Suprapubic skin (tissue), 4 donors: ENCODE measurements at regions not wholly inside any gene's neighbourhood (a gene's known extent, or its start where the extent isn't known, plus 50 kb on each side); places are given as distances from the start of the nearest gene placed in this dataset.

Experiments used
- DNase-seq, 2 donors: peaks; one replicate each; pipeline ENCODE4 v3.0.0-alpha.2; 2019; ENCODE audit warnings: low spot score in 2 of 2
- H3K27ac ChIP-seq: fragments of 200-600 bp; sonication (generic); one replicate; pipeline ENCODE4 v1.5.1; 2019
- H3K27me3 ChIP-seq: fragments of 200-600 bp; sonication (generic); one replicate; pipeline ENCODE4 v1.5.1; 2019
- H3K36me3 ChIP-seq: fragments of 200-600 bp; sonication (generic); one replicate; pipeline ENCODE4 v1.5.1; 2019
- H3K4me1 ChIP-seq: fragments of 200-600 bp; sonication (generic); one replicate; pipeline ENCODE4 v1.5.1; 2019
- H3K4me3 ChIP-seq: fragments of 200-600 bp; sonication (generic); one replicate; pipeline ENCODE4 v1.5.1; 2019; ENCODE audit warnings: mild to moderate bottlenecking
- H3K9me3 ChIP-seq: fragments of 200-600 bp; sonication (generic); one replicate; pipeline ENCODE4 v1.5.1; 2019
- CTCF ChIP-seq, 2 donors: fragments of 200-600 bp in 1 of 2; fragments of 450-650 bp in 1 of 2; sonication (generic) in 1 of 2; IDR thresholded peaks; one replicate each; pipeline ENCODE4 v1.5.1; 2016 to 2019; ENCODE audit warnings: antibody characterized with exemption in 2 of 2, mild to moderate bottlenecking in 1 of 2, moderate library complexity in 1 of 2
- EP300 ChIP-seq: sonication (generic); formaldehyde crosslinking; IDR thresholded peaks from one replicate; pipeline ENCODE4 v1.6.1; 2017; ENCODE audit warnings: antibody characterized with exemption
- POLR2A ChIP-seq, 2 donors: fragments of 450-650 bp; IDR thresholded peaks; one replicate each; pipeline ENCODE4 v1.6.1; 2017; ENCODE audit warnings: antibody characterized with exemption in 2 of 2, mild to moderate bottlenecking in 2 of 2, moderate library complexity in 2 of 2
- POLR2AphosphoS5 ChIP-seq, 3 donors: sonication (generic); formaldehyde crosslinking; IDR thresholded peaks; one replicate each; pipeline ENCODE4 v1.6.1; 2017; ENCODE audit warnings: antibody characterized with exemption in 3 of 3
- WGBS: methylation state at CpG from one replicate; pipeline ENCODE4 v1.1.5; 2018; 5-methylcytosine and 5-hydroxymethylcytosine counted together

- DNase-seq: no peak
- H3K36me3 ChIP-seq: no peaks in the 10 kb centered on the region
- no peaks in the 10 kb centered on the region for H3K9me3 ChIP-seq
- TF ChIP-seq POLR2AphosphoS5 (IDR thresholded peaks at IDR 0.05) (no peak), EP300 (no peak), CTCF (IDR thresholded peaks at IDR 0.05) (no peak), POLR2A (IDR thresholded peaks at IDR 0.05) (no peak)
- no peak overlapping the region for H3K27ac ChIP-seq
- no peaks in the 10 kb centered on the region for H3K27me3 ChIP-seq
- H3K4me1 ChIP-seq: no peaks in the 10 kb centered on the region
- H3K4me3 ChIP-seq: no peak overlapping the region
- WGBS: 45% methylated on average over 4 of the region's 4 CpGs
These were observed 335.5 kb downstream of the ZNF674 start for GRCh38 chrX:46209768-46210167.

GRCh38 chrX:46209037-46209436, 336.2 kb downstream of the ZNF674 start:
- H3K27ac ChIP-seq: no peak overlapping the region
- H3K36me3 ChIP-seq: no peaks in the 10 kb centered on the region
- no peak overlapping the region for H3K4me3 ChIP-seq
- no peak for DNase-seq
- TF ChIP-seq EP300 (no peak), POLR2AphosphoS5 (IDR thresholded peaks at IDR 0.05) (no peak), CTCF (IDR thresholded peaks at IDR 0.05) (no peak), POLR2A (IDR thresholded peaks at IDR 0.05) (no peak)
- no peaks in the 10 kb centered on the region for H3K27me3 ChIP-seq
- no peaks in the 10 kb centered on the region for H3K4me1 ChIP-seq
- H3K9me3 ChIP-seq: no peaks in the 10 kb centered on the region

- no peak overlapping the region for H3K4me3 ChIP-seq
- WGBS: 53% methylated on average over 2 of the region's 2 CpGs
- no peaks in the 10 kb centered on the region for H3K9me3 ChIP-seq
- no peaks in the 10 kb centered on the region for H3K27me3 ChIP-seq
- no peak for TF ChIP-seq POLR2AphosphoS5 (IDR thresholded peaks at IDR 0.05)
- TF ChIP-seq POLR2A (IDR thresholded peaks at IDR 0.05): no peak
- TF ChIP-seq EP300: no peak
- no peak for TF ChIP-seq CTCF (IDR thresholded peaks at IDR 0.05)
- H3K27ac ChIP-seq: no peak overlapping the region
- no peaks in the 10 kb centered on the region for H3K4me1 ChIP-seq
- no peaks in the 10 kb centered on the region for H3K36me3 ChIP-seq
- no peak for DNase-seq
These were observed 336.9 kb downstream of the ZNF674 start for GRCh38 chrX:46208225-46208854.

GRCh38 chrX:46204721-46205422, 340.3 kb downstream of the ZNF674 start:
- H3K27me3 ChIP-seq: no peaks in the 10 kb centered on the region
- 76% methylated on average over 1 of the region's 1 CpG for WGBS
- no peaks in the 10 kb centered on the region for H3K36me3 ChIP-seq
- H3K27ac ChIP-seq: no peak overlapping the region
- H3K4me1 ChIP-seq: no peaks in the 10 kb centered on the region
- no peak overlapping the region for H3K4me3 ChIP-seq
- no peaks in the 10 kb centered on the region for H3K9me3 ChIP-seq
- TF ChIP-seq EP300: no peak
- TF ChIP-seq POLR2AphosphoS5 (IDR thresholded peaks at IDR 0.05): no peak
- TF ChIP-seq CTCF (IDR thresholded peaks at IDR 0.05): no peak
- TF ChIP-seq POLR2A (IDR thresholded peaks at IDR 0.05): no peak
- no peak for DNase-seq

GRCh38 chrX:46202733-46203514, 342.3 kb downstream of the ZNF674 start:
- TF ChIP-seq EP300: no peak
- TF ChIP-seq CTCF (IDR thresholded peaks at IDR 0.05): no peak
- no peak for TF ChIP-seq POLR2AphosphoS5 (IDR thresholded peaks at IDR 0.05)
- no peak for TF ChIP-seq POLR2A (IDR thresholded peaks at IDR 0.05)
- H3K4me3 ChIP-seq: no peak overlapping the region
- no peak for DNase-seq
- 73% methylated on average over 10 of the region's 10 CpGs for WGBS
- H3K27me3 ChIP-seq: no peaks in the 10 kb centered on the region
- no peaks in the 10 kb centered on the region for H3K4me1 ChIP-seq
- H3K9me3 ChIP-seq: no peaks in the 10 kb centered on the region
- no peak overlapping the region for H3K27ac ChIP-seq
- H3K36me3 ChIP-seq: no peaks in the 10 kb centered on the region
